OCI-LY7 (cell line): ENCODE measurements at regions not wholly inside any gene's neighbourhood (a gene's known extent, or its start where the extent isn't known, plus 50 kb on each side); places are given as distances from the start of the nearest gene placed in this dataset.

Source experiments
- BruUV-seq: library from RNA; stranded (reverse); fragments of 400-500 nt; replicated peaks from 2 replicates; lab custom pipeline; 2021; lab: Mats Ljungman, UMichigan
- CTCF ChIA-PET: fragments of 300-600 bp; sonication (Branson Sonifier 250); formaldehyde crosslinking; loops from one replicate; lab custom pipeline; 2022; ENCODE audit warnings: antibody characterized with exemption; ENCODE audit not compliant: unreplicated experiment; lab: Charles Lee
- POLR2A ChIA-PET: fragments of 300-600 bp; sonication (Branson Sonifier 250); formaldehyde crosslinking; loops from one replicate; lab custom pipeline; 2022; ENCODE audit warnings: antibody characterized with exemption; lab: Charles Lee
- DNase-seq: peaks from one replicate; pipeline ENCODE4 v3.0.0-alpha.2; 2015; ENCODE audit warnings: low spot score
- H2AFZ ChIP-seq: fragments of 200-600 bp; sonication (generic), shearing (Covaris generic); 2 replicates; pipeline ENCODE4 v1.6.1; 2014; ENCODE audit warnings: mild to moderate bottlenecking, antibody characterized with exemption, low read length, moderate library complexity
- H3K27ac ChIP-seq: fragments of 200-600 bp; sonication (generic); 2 replicates; pipeline ENCODE4 v1.5.1; 2014; ENCODE audit warnings: mixed run types, low read depth, mild to moderate bottlenecking, moderate library complexity, low read length, inconsistent platforms; ENCODE audit not compliant: poor library complexity, severe bottlenecking
- H3K36me3 ChIP-seq: fragments of 200-600 bp; sonication (generic); 2 replicates; pipeline ENCODE4 v1.6.1; 2014; ENCODE audit warnings: mild to moderate bottlenecking, antibody characterized with exemption, low read length, moderate library complexity, mixed read lengths; ENCODE audit not compliant: insufficient read depth
- H3K4me1 ChIP-seq: fragments of 200-600 bp; sonication (generic); 2 replicates; pipeline ENCODE4 v1.5.1; 2014; ENCODE audit warnings: mild to moderate bottlenecking, low read length; ENCODE audit not compliant: insufficient read depth, poor library complexity, severe bottlenecking
- H3K4me2 ChIP-seq: fragments of 200-600 bp; sonication (generic); 2 replicates; pipeline ENCODE4 v1.6.1; 2014; ENCODE audit warnings: mild to moderate bottlenecking, low read length
- H3K4me3 ChIP-seq: fragments of 200-600 bp; sonication (generic); 2 replicates; pipeline ENCODE4 v1.5.1; 2014; ENCODE audit warnings: mild to moderate bottlenecking, low read depth, low read length; ENCODE audit not compliant: poor library complexity, severe bottlenecking
- H3K79me2 ChIP-seq: fragments of 200-600 bp; sonication (generic); 2 replicates; pipeline ENCODE4 v1.6.1; 2016; ENCODE audit warnings: low read depth, mild to moderate bottlenecking, low read length, moderate library complexity, mixed read lengths; ENCODE audit not compliant: insufficient read depth
- H3K9me2 ChIP-seq: fragments of 200-600 bp; sonication (generic); 2 replicates; pipeline ENCODE4 v1.6.1; 2016; ENCODE audit warnings: mild to moderate bottlenecking, low read length, mixed read lengths; ENCODE audit not compliant: insufficient read depth
- H3K9me3 ChIP-seq: fragments of 200-600 bp; sonication (generic); 2 replicates; pipeline ENCODE4 v1.6.1; 2014; ENCODE audit warnings: mild to moderate bottlenecking, mixed run types, low read length, mixed read lengths
- H4K20me1 ChIP-seq: fragments of 200-600 bp; sonication (generic); 2 replicates; pipeline ENCODE4 v1.6.1; 2014; ENCODE audit warnings: mild to moderate bottlenecking, antibody characterized with exemption, low read length, moderate library complexity, mixed read lengths; ENCODE audit not compliant: insufficient read depth
- EZH2phosphoT487 ChIP-seq: fragments of 200-600 bp; sonication (generic); IDR thresholded peaks from 2 replicates; pipeline ENCODE4 v1.6.1; 2018; ENCODE audit warnings: low read depth, borderline replicate concordance, mild to moderate bottlenecking, mixed run types, antibody characterized with exemption, low read length, moderate library complexity, mixed read lengths
- intact Hi-C: fragments of 100-400 bp; cut with micrococcal nuclease; formaldehyde crosslinking; loops from one replicate; pipeline ENCODE4 v1.10.0; 2022; ENCODE audit not compliant: unreplicated experiment
- TF ChIP-seq, protein P1 (sequence below): fragments of 200-600 bp; sonication (generic); conservative IDR thresholded peaks from 2 replicates; pipeline ENCODE4 v1.5.1; 2014; ENCODE audit warnings: mild to moderate bottlenecking, antibody characterized with exemption, low read length, moderate library complexity, mixed read lengths

DNA sequence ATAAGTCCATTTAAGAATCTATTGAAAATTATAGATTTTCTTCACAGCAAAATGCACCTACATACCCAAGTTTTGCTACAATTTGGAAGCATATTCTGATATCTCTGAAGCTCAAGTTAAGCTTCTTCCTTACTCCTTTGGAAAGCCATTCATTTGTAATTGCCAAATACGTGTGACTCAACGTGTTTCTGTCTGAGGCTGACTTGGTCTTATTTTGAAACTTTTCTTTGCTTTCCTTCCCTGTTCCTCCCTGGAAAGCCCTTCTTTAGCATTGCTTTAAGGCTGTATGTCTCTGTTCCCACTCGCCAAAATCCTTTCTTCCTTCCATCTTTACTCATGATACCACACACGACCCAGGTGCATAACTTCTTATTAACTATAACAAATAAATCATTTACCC, 232.0 kb downstream of the ZBBX start:
- Histone ChIP-seq H4K20me1 (no peaks in the 10 kb centered on the region), H3K4me2 (no peak overlapping the region), H3K79me2 (no peaks in the 10 kb centered on the region), H2AFZ (no peak overlapping the region), H3K27ac (no peak overlapping the region), H3K9me3 (no peaks in the 10 kb centered on the region), H3K4me1 (no peaks in the 10 kb centered on the region), H3K36me3 (no peaks in the 10 kb centered on the region), H3K9me2 (no peaks in the 10 kb centered on the region), H3K4me3 (no peak overlapping the region)
- intact Hi-C loops = no loop called here
- DNase-seq = no peak
- ChIA-PET POLR2A (interaction anchor here (0.6 kb wide), 1 partner anchor 682 kb away, joined by 3 read pairs; no protein-coding TSS in a partner anchor), CTCF (no interaction called here)
- BruUV-seq = no TSS peak
- no peak for TF ChIP-seq EZH2phosphoT487
- TF ChIP-seq, protein P1, sequence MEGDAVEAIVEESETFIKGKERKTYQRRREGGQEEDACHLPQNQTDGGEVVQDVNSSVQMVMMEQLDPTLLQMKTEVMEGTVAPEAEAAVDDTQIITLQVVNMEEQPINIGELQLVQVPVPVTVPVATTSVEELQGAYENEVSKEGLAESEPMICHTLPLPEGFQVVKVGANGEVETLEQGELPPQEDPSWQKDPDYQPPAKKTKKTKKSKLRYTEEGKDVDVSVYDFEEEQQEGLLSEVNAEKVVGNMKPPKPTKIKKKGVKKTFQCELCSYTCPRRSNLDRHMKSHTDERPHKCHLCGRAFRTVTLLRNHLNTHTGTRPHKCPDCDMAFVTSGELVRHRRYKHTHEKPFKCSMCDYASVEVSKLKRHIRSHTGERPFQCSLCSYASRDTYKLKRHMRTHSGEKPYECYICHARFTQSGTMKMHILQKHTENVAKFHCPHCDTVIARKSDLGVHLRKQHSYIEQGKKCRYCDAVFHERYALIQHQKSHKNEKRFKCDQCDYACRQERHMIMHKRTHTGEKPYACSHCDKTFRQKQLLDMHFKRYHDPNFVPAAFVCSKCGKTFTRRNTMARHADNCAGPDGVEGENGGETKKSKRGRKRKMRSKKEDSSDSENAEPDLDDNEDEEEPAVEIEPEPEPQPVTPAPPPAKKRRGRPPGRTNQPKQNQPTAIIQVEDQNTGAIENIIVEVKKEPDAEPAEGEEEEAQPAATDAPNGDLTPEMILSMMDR = no peak

DNA sequence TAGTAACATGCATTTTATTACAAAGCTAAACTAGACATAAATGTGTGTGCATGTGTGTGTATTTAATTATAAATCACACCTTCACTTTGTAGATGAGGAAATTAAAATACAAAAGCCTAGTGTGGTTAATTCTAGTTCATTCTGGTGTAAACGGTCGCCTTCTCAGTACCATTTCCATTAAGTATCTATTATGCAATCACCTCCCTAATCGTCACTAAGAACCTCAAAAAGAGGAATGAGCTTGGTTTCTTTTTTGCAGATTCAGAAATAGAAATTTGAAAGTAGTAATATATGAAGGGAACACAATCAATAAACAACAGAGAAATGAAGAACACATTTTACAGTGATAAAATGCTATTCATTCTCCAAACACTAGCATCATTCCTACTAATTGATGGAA, 233.2 kb downstream of the ZBBX start:
- H3K36me3 ChIP-seq = no peaks in the 10 kb centered on the region
- H3K4me2 ChIP-seq = no peak overlapping the region
- TF ChIP-seq, protein P1 = no peak
- no peak for TF ChIP-seq EZH2phosphoT487
- no peak overlapping the region for H3K27ac ChIP-seq
- H3K4me3 ChIP-seq = no peak overlapping the region
- intact Hi-C loops = no loop called here
- H2AFZ ChIP-seq = no peak overlapping the region
- no peak for DNase-seq
- H3K79me2 ChIP-seq = no peaks in the 10 kb centered on the region
- CTCF ChIA-PET = no interaction called here
- H4K20me1 ChIP-seq = no peaks in the 10 kb centered on the region
- no peaks in the 10 kb centered on the region for H3K9me3 ChIP-seq
- no peaks in the 10 kb centered on the region for H3K4me1 ChIP-seq
- POLR2A ChIA-PET = interaction anchor here (0.6 kb wide), 1 partner anchor 556 kb away, joined by 3 read pairs; no protein-coding TSS in a partner anchor
- no TSS peak for BruUV-seq
- H3K9me2 ChIP-seq = no peaks in the 10 kb centered on the region

DNA sequence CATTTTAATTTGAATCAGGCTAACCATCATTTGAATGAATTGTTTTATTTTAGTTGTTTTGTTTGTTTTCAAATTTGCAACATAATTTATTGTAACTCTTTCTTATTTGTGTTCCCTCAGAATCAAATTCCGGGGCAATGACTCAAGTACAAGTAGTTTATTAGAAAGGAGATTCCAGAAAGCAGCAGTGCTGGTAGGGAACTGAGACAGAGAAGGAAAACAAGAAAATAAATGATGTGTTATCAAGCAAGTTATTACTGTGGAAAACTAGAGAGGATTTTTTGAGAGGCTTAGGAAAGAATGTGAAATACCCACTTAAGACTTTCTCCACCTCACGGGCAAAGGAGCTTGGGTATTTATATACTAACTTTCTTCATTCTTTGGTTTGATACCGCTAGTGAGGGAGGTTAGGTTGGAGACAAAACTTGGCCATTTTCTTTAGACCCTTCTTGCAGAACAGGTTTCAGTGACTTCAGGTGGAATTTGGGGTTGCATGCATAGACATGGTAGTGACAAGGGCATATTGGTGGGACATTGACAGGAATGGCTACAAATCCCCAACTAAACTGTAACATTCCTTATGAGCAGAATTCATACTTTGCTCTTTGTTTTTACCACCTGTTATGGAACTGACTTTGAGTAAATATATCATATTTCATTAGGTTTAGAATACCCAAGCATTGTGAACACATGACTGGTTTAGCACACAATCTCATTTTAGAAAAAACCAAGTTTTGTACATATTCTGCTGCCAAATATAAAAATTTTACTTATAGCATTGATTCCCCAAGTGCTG, 254.3 kb downstream of the ZBBX start:
- H3K36me3 ChIP-seq = no peaks in the 10 kb centered on the region
- H2AFZ ChIP-seq = no peak overlapping the region
- H3K4me2 ChIP-seq = no peak overlapping the region
- TF ChIP-seq, protein P1 = no peak
- no peak for TF ChIP-seq EZH2phosphoT487
- no peak for DNase-seq
- intact Hi-C loops = no loop called here
- H3K9me2 ChIP-seq = no peaks in the 10 kb centered on the region
- POLR2A ChIA-PET = interaction anchor here (0.6 kb wide), 1 partner anchor 445 kb away, joined by 4 read pairs; no protein-coding TSS in a partner anchor
- H3K79me2 ChIP-seq = no peaks in the 10 kb centered on the region
- H3K4me1 ChIP-seq = no peaks in the 10 kb centered on the region
- H3K9me3 ChIP-seq = no peaks in the 10 kb centered on the region
- H3K27ac ChIP-seq = no peak overlapping the region
- no peaks in the 10 kb centered on the region for H4K20me1 ChIP-seq
- CTCF ChIA-PET = no interaction called here
- no peak overlapping the region for H3K4me3 ChIP-seq
- BruUV-seq = no TSS peak
